K562 (cell line): ENCODE measurements at regions not wholly inside any gene's neighbourhood (a gene's known extent, or its start where the extent isn't known, plus 50 kb on each side); places are given as distances from the start of the nearest gene placed in this dataset.
A peak's percentile ranks its signal among the peaks of the same experiment; 100 is the strongest.

Experiments
- BCOR ChIP-seq: fragments of 450-650 bp; IDR thresholded peaks from 2 replicates; pipeline ENCODE4 v1.6.1; 2016
- C11orf30 ChIP-seq: fragments of 450-650 bp; IDR thresholded peaks from 2 replicates; pipeline ENCODE4 v1.6.1; 2016; ENCODE audit warnings: low read depth, mild to moderate bottlenecking
- CBX5 ChIP-seq: IDR thresholded peaks from 2 replicates; pipeline ENCODE4 v1.6.1; 2014; ENCODE audit warnings: low read depth, borderline replicate concordance
- CSDE1 ChIP-seq, 2 experiments: fragments of 450-650 bp; IDR thresholded peaks; 2 replicates each; pipeline ENCODE4 v1.6.1; 2016; ENCODE audit warnings: mild to moderate bottlenecking in 1 of 2
- CXXC5 ChIP-seq: fragments of 250-450 bp; sonication (Bioruptor Pico); IDR thresholded peaks from 2 replicates; pipeline ENCODE4 v1.8.0; 2022; ENCODE audit warnings: inconsistent platforms, mild to moderate bottlenecking, moderate library complexity
- EGR1 ChIP-seq: fragments of 450-650 bp; conservative IDR thresholded peaks from 2 replicates; pipeline ENCODE4 v1.6.1; 2017; ENCODE audit warnings: mild to moderate bottlenecking
- ETV5 ChIP-seq: sonication (generic); formaldehyde crosslinking; IDR thresholded peaks from 2 replicates; pipeline ENCODE4 v1.4.0; 2020; ENCODE audit warnings: low read depth, mild to moderate bottlenecking, missing genetic modification reagents
- EWSR1 ChIP-seq: fragments of 450-650 bp; IDR thresholded peaks from 2 replicates; pipeline ENCODE4 v1.6.1; 2018; ENCODE audit warnings: borderline replicate concordance, mild to moderate bottlenecking, low read depth, moderate library complexity; ENCODE audit not compliant: partially characterized antibody
- FOSL1 ChIP-seq: fragments of 200-800 bp; sonication (Bioruptor generic); conservative IDR thresholded peaks from 2 replicates; pipeline ENCODE4 v1.6.1; 2016; ENCODE audit warnings: missing genetic modification characterization, missing compliant biosample characterization
- FOXK1 ChIP-seq: sonication (generic); formaldehyde crosslinking; IDR thresholded peaks from 2 replicates; pipeline ENCODE4 v1.8.0; 2022; ENCODE audit warnings: missing genetic modification reagents, mild to moderate bottlenecking, borderline replicate concordance
- KDM1A ChIP-seq, 2 experiments: fragments of 450-650 bp; IDR thresholded peaks; 2 replicates each; pipeline ENCODE4 v1.6.1; 2016; ENCODE audit warnings: mild to moderate bottlenecking in 2 of 2
- MEIS2 ChIP-seq: fragments of 450-650 bp; IDR thresholded peaks from 2 replicates; pipeline ENCODE4 v1.6.1; 2014; ENCODE audit warnings: mild to moderate bottlenecking; ENCODE audit not compliant: partially characterized antibody
- RFX1 ChIP-seq: fragments of 450-650 bp; IDR thresholded peaks from 2 replicates; pipeline ENCODE4 v1.6.1; 2016; ENCODE audit warnings: mild to moderate bottlenecking, moderate library complexity
- RNF219 ChIP-seq: fragments of 250-450 bp; sonication (Bioruptor Pico); IDR thresholded peaks from 2 replicates; pipeline ENCODE4 v1.5.0; 2022; ENCODE audit warnings: mild to moderate bottlenecking
- TCF3 ChIP-seq: sonication (generic); formaldehyde crosslinking; IDR thresholded peaks from 2 replicates; pipeline ENCODE4 v1.4.0; 2020; ENCODE audit warnings: mild to moderate bottlenecking, missing genetic modification reagents
- TCF7 ChIP-seq: sonication (generic); IDR thresholded peaks from 2 replicates; pipeline ENCODE4 v1.6.1; 2016; ENCODE audit warnings: antibody characterized with exemption, borderline replicate concordance
- ZNF134 ChIP-seq: fragments of 250-450 bp; sonication (Bioruptor Pico); conservative IDR thresholded peaks from 2 replicates; pipeline ENCODE4 v1.4.0; 2020
- ZNF165 ChIP-seq: fragments of 250-450 bp; sonication (Bioruptor Pico); IDR thresholded peaks from 2 replicates; pipeline ENCODE4 v1.4.0; 2020; ENCODE audit warnings: borderline replicate concordance
- ZNF696 ChIP-seq: fragments of 250-450 bp; sonication (Bioruptor Pico); conservative IDR thresholded peaks from 2 replicates; pipeline ENCODE4 v1.4.0; 2020; ENCODE audit warnings: mild to moderate bottlenecking, moderate library complexity
- ZNF699 ChIP-seq: fragments of 250-450 bp; sonication (Bioruptor Pico); IDR thresholded peaks from 2 replicates; pipeline ENCODE4 v1.8.0; 2021; ENCODE audit warnings: mild to moderate bottlenecking, moderate library complexity; ENCODE audit not compliant: insufficient replicate concordance
- ZNF785 ChIP-seq: fragments of 250-450 bp; sonication (Bioruptor Pico); IDR thresholded peaks from 2 replicates; pipeline ENCODE4 v1.4.0; 2020; ENCODE audit warnings: mild to moderate bottlenecking
- TF ChIP-seq, protein P1 (sequence below): sonication (generic); formaldehyde crosslinking; IDR thresholded peaks from 2 replicates; pipeline ENCODE4 v1.8.1; 2022; ENCODE audit warnings: missing genetic modification reagents
- TF ChIP-seq, protein P2 (sequence below), 3 experiments: fragments of 200-800 bp in 1 of 3; fragments of 250-450 bp in 1 of 3; fragments of 450-650 bp in 1 of 3; sonication (Bioruptor Pico) in 1 of 3; sonication (Bioruptor generic) in 1 of 3; formaldehyde crosslinking in 1 of 3; IDR thresholded peaks; 2 replicates each; pipeline versions ENCODE4 v1.6.1 to v1.8.0; 2016 to 2022; ENCODE audit warnings: mild to moderate bottlenecking in 2 of 3, missing genetic modification characterization in 2 of 3, missing compliant biosample characterization in 1 of 3, moderate library complexity in 1 of 3

DNA sequence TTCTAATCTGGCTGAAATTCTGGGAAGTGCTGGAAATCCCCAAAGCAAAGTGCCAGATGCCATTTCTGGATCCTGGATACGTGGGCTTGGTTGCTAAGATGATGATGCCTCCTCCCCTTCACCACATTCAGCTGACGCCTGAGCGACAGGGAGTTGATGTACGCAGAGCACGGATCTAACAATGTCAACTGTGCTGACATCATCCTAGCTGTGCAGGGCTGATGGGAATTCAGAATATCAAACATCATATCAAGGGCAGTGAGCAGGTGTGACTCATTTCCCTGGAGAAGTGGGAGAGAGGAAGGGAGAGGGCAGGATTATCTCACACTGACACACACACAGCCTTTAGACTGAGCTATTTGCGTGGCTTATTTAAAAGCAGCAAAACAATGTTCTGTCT lies 92.6 kb upstream of the ZBTB20 start (continued):
- no peak for TF ChIP-seq ZNF696
- TF ChIP-seq CSDE1 (IDR thresholded peaks at IDR 0.05), result no peak
- TF ChIP-seq ETV5 (CRISPR knock-in tag), result 0 out of 2 replicates have a peak, but pooled peaks have one; percentile 25
- TF ChIP-seq KDM1A (IDR thresholded peaks at IDR 0.05), result no peak
- no peak for TF ChIP-seq EWSR1
- TF ChIP-seq MEIS2, result peak; percentile 58
- no peak for TF ChIP-seq RNF219
- TF ChIP-seq RFX1, result peak; percentile 39
- no peak for TF ChIP-seq ZNF134 (CRISPR knock-in tag)
- no peak for TF ChIP-seq CBX5
- TF ChIP-seq, protein P1, sequence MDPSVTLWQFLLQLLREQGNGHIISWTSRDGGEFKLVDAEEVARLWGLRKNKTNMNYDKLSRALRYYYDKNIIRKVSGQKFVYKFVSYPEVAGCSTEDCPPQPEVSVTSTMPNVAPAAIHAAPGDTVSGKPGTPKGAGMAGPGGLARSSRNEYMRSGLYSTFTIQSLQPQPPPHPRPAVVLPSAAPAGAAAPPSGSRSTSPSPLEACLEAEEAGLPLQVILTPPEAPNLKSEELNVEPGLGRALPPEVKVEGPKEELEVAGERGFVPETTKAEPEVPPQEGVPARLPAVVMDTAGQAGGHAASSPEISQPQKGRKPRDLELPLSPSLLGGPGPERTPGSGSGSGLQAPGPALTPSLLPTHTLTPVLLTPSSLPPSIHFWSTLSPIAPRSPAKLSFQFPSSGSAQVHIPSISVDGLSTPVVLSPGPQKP, result no peak
- TF ChIP-seq, protein P2, sequence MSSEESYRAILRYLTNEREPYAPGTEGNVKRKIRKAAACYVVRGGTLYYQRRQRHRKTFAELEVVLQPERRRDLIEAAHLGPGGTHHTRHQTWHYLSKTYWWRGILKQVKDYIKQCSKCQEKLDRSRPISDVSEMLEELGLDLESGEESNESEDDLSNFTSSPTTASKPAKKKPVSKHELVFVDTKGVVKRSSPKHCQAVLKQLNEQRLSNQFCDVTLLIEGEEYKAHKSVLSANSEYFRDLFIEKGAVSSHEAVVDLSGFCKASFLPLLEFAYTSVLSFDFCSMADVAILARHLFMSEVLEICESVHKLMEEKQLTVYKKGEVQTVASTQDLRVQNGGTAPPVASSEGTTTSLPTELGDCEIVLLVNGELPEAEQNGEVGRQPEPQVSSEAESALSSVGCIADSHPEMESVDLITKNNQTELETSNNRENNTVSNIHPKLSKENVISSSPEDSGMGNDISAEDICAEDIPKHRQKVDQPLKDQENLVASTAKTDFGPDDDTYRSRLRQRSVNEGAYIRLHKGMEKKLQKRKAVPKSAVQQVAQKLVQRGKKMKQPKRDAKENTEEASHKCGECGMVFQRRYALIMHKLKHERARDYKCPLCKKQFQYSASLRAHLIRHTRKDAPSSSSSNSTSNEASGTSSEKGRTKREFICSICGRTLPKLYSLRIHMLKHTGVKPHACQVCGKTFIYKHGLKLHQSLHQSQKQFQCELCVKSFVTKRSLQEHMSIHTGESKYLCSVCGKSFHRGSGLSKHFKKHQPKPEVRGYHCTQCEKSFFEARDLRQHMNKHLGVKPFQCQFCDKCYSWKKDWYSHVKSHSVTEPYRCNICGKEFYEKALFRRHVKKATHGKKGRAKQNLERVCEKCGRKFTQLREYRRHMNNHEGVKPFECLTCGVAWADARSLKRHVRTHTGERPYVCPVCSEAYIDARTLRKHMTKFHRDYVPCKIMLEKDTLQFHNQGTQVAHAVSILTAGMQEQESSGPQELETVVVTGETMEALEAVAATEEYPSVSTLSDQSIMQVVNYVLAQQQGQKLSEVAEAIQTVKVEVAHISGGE (CRISPR knock-in tag; IDR thresholded peaks at IDR 0.05), result no peak
- no peak for TF ChIP-seq ZNF785
- no peak for TF ChIP-seq C11orf30
- no peak for TF ChIP-seq TCF7
- peak; percentile 78 for TF ChIP-seq TCF3 (CRISPR knock-in tag)
- no peak for TF ChIP-seq BCOR
- TF ChIP-seq ZNF165 (CRISPR knock-in tag), result no peak
- no peak for TF ChIP-seq EGR1
- TF ChIP-seq CXXC5 (CRISPR knock-in tag), result no peak
- TF ChIP-seq FOSL1, result peak; percentile 94
- no peak for TF ChIP-seq FOXK1 (CRISPR knock-in tag)
- TF ChIP-seq ZNF699 (CRISPR knock-in tag), result no peak
